HEK293T (cell line): ENCODE measurements at regions not wholly inside any gene's neighbourhood (a gene's known extent, or its start where the extent isn't known, plus 50 kb on each side); places are given as distances from the start of the nearest gene placed in this dataset.
A peak's percentile ranks its signal among the peaks of the same experiment; 100 is the strongest.

Experiments
- CTCF ChIA-PET: fragments of 350-600 bp; formaldehyde crosslinking; extraction: SDS; loops from one replicate; lab custom pipeline; 2021; ENCODE audit warnings: antibody characterized with exemption, inconsistent platforms; lab: Yijun Ruan, JAX
- POLR2A ChIA-PET: fragments of 350-600 bp; formaldehyde crosslinking; extraction: SDS; loops from one replicate; lab custom pipeline; 2020; ENCODE audit warnings: antibody characterized with exemption, inconsistent platforms; lab: Yijun Ruan, JAX
- DNase-seq: peaks from one replicate; pipeline ENCODE4 v3.0.0; 2012; ENCODE audit warnings: mixed read lengths; ENCODE audit errors: extremely low spot score
- ARNT ChIP-seq: fragments of 450-650 bp; IDR thresholded peaks from 2 replicates; pipeline ENCODE4 v1.6.1; 2017; ENCODE audit warnings: mild to moderate bottlenecking
- BHLHE40 ChIP-seq: fragments of 450-650 bp; IDR thresholded peaks from 2 replicates; pipeline ENCODE4 v1.6.1; 2016; ENCODE audit warnings: mild to moderate bottlenecking, moderate library complexity, borderline replicate concordance
- CTBP1 ChIP-seq: fragments of 450-650 bp; IDR thresholded peaks from 2 replicates; pipeline ENCODE4 v1.6.1; 2016; ENCODE audit warnings: borderline replicate concordance
- ELF4 ChIP-seq: fragments of 450-650 bp; IDR thresholded peaks from 2 replicates; pipeline ENCODE4 v1.6.1; 2017; ENCODE audit warnings: antibody characterized with exemption
- FOXA1 ChIP-seq: fragments of 450-650 bp; IDR thresholded peaks from 2 replicates; pipeline ENCODE4 v1.6.1; 2016; ENCODE audit warnings: mild to moderate bottlenecking
- FOXK2 ChIP-seq: fragments of 450-650 bp; IDR thresholded peaks from 2 replicates; pipeline ENCODE4 v1.6.1; 2016; ENCODE audit warnings: mild to moderate bottlenecking
- FOXM1 ChIP-seq: fragments of 450-650 bp; IDR thresholded peaks from 2 replicates; pipeline ENCODE4 v1.6.1; 2017; ENCODE audit warnings: mild to moderate bottlenecking, borderline replicate concordance
- HDGF ChIP-seq: fragments of 450-650 bp; IDR thresholded peaks from 2 replicates; pipeline ENCODE4 v1.6.1; 2017; ENCODE audit warnings: antibody characterized with exemption, borderline replicate concordance
- L3MBTL2 ChIP-seq: fragments of 450-650 bp; conservative IDR thresholded peaks from 2 replicates; pipeline ENCODE4 v1.6.1; 2016; ENCODE audit warnings: mild to moderate bottlenecking
- LEF1 ChIP-seq: fragments of 450-650 bp; IDR thresholded peaks from 2 replicates; pipeline ENCODE4 v1.6.1; 2017; ENCODE audit warnings: mild to moderate bottlenecking, borderline replicate concordance
- NFRKB ChIP-seq: fragments of 450-650 bp; IDR thresholded peaks from 2 replicates; pipeline ENCODE4 v1.6.1; 2016; ENCODE audit warnings: mild to moderate bottlenecking, moderate library complexity
- SP1 ChIP-seq: fragments of 450-650 bp; IDR thresholded peaks from 2 replicates; pipeline ENCODE4 v1.6.1; 2017
- SUZ12 ChIP-seq: fragments of 450-650 bp; IDR thresholded peaks from 2 replicates; pipeline ENCODE4 v1.6.1; 2016; ENCODE audit warnings: mild to moderate bottlenecking
- TARDBP ChIP-seq: fragments of 450-650 bp; IDR thresholded peaks from 2 replicates; pipeline ENCODE4 v1.6.1; 2016
- ZNF384 ChIP-seq: fragments of 450-650 bp; IDR thresholded peaks from 2 replicates; pipeline ENCODE4 v1.6.1; 2016
- TF ChIP-seq, protein P1 (sequence below): fragments of 450-650 bp; IDR thresholded peaks from 2 replicates; pipeline ENCODE4 v1.6.1; 2016

DNA sequence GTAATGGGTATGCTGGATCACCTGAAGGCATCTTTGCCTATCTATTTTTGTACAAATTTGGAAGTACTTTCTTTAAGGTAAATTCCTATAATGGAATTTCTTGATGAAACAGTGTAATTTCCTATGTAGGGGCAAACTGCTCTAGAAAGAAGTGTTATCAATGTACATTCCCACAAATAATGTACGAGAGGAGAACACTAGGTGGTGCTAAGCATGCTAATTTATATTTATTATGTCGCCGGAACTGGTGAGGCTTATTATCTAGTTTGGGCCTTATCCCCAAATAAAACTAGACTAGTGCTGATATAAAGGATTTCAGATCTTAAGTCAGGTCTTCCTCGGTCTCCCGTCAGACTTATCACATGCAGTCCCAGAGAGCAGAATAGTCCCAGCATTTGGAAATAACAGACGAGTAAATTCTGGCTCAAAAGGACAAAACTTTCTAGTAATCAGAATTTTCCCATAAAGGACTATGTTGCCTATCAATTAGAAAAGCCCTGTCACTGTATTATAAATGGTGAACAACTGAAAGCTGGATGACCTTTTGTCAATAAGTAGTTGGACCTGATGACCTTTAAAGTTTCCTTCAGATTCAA, 86.9 kb upstream of the RBBP8 start:
- peak; percentile 45 for DNase-seq
- ChIA-PET POLR2A (interaction anchor here (0.6 kb wide), 1 partner anchor 53 kb away, joined by 3 read pairs; no protein-coding TSS in a partner anchor), CTCF (interaction anchor here (1.0 to 1.4 kb wide), 2 partner anchors 32 to 38 kb away, joined by 3 read pairs; no protein-coding TSS in a partner anchor)
- TF ChIP-seq LEF1 (no peak), CTBP1 (no peak), BHLHE40 (no peak), HDGF (no peak), ELF4 (no peak), NFRKB (no peak), SUZ12 (no peak), FOXK2 (no peak)

- no peak for DNase-seq
- ChIA-PET POLR2A (interaction anchor here (1.6 kb wide), 1 partner anchor 87 kb away, joined by 8 read pairs; the partner anchor contains the start of gene RBBP8), CTCF (interaction anchor here (1.0 to 1.4 kb wide), 2 partner anchors 33 to 38 kb away, joined by 3 read pairs; no protein-coding TSS in a partner anchor)
- no peak for TF ChIP-seq CTBP1
- TF ChIP-seq LEF1: no peak
- no peak for TF ChIP-seq SP1
- no peak for TF ChIP-seq NFRKB
- no peak for TF ChIP-seq ARNT
- no peak for TF ChIP-seq FOXA1
- TF ChIP-seq L3MBTL2: no peak
- TF ChIP-seq, protein P1, sequence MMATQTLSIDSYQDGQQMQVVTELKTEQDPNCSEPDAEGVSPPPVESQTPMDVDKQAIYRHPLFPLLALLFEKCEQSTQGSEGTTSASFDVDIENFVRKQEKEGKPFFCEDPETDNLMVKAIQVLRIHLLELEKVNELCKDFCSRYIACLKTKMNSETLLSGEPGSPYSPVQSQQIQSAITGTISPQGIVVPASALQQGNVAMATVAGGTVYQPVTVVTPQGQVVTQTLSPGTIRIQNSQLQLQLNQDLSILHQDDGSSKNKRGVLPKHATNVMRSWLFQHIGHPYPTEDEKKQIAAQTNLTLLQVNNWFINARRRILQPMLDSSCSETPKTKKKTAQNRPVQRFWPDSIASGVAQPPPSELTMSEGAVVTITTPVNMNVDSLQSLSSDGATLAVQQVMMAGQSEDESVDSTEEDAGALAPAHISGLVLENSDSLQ: no peak
- no peak for TF ChIP-seq ELF4
Observed at GRCh38 chr18:22846697-22847096, 86.4 kb upstream of the RBBP8 start.

GRCh38 chr18:22847392-22847791, 85.7 kb upstream of the RBBP8 start:
- ChIA-PET CTCF (no interaction called here), POLR2A (interaction anchor here (1.6 kb wide), 1 partner anchor 86 kb away, joined by 8 read pairs; the partner anchor contains the start of gene RBBP8)
- TF ChIP-seq FOXK2: no peak
- no peak for TF ChIP-seq ZNF384
- TF ChIP-seq FOXM1: no peak
- TF ChIP-seq SP1: no peak
- no peak for TF ChIP-seq ELF4
- no peak for DNase-seq

DNA sequence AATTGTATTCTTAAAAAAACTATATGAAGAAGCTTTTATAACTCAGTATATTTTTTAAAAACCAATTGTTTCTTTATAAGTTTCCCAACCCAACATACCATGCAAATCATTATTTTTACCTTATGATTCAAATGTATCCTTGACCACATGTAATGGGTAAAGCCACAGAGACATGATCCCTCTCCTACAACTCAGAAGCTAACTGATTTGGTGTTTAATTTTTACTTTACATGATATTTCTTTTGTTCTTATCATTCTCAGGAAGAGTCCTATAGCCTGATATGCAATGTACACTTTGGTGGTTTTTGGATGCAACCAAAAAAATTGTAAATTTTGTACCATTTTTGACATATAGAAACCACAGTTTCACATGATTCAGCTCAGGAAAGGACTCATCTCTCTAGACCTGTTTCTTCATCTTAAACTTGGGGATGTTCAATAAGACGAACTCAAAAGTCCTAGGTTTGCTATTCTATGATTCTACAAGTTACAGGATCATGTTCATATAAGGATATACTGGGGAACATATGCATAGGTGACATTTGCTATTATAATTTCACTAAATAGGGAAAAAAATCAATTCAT, 85.2 kb upstream of the RBBP8 start:
- CTCF ChIA-PET: no interaction called here

GRCh38 chr18:22848615-22849014, 84.5 kb upstream of the RBBP8 start:
- POLR2A ChIA-PET: no interaction called here
- CTCF ChIA-PET: no interaction called here

More for the DNA sequence above, 85.2 kb upstream of the RBBP8 start:
- DNase-seq: no peak
- POLR2A ChIA-PET: interaction anchor here (1.6 kb wide), 1 partner anchor 85 kb away, joined by 8 read pairs; the partner anchor contains the start of gene RBBP8
- TF ChIP-seq TARDBP: no peak
- no peak for TF ChIP-seq BHLHE40
- no peak for TF ChIP-seq NFRKB
- TF ChIP-seq ELF4: no peak
- TF ChIP-seq SP1: no peak
- no peak for TF ChIP-seq HDGF
- TF ChIP-seq LEF1: no peak

GRCh38 chr18:22856870-22857269, 76.3 kb upstream of the RBBP8 start:
- CTCF ChIA-PET: no interaction called here
- no peak for DNase-seq
- TF ChIP-seq ZNF384 (no peak), ELF4 (no peak), HDGF (no peak), BHLHE40 (no peak), LEF1 (no peak), FOXM1 (no peak), SUZ12 (no peak), ARNT (no peak), FOXK2 (no peak), NFRKB (no peak), SP1 (no peak), TARDBP (no peak), L3MBTL2 (no peak), FOXA1 (no peak), CTBP1 (no peak)
- TF ChIP-seq, protein P1: no peak
- POLR2A ChIA-PET: no interaction called here

More at GRCh38 chr18:22848615-22849014, 84.5 kb upstream of the RBBP8 start:
- TF ChIP-seq LEF1: no peak
- no peak for DNase-seq

GRCh38 chr18:22858121-22858520, 75.0 kb upstream of the RBBP8 start:
- ChIA-PET CTCF (no interaction called here), POLR2A (no interaction called here)
- TF ChIP-seq L3MBTL2 (no peak), FOXK2 (no peak), FOXA1 (no peak), ELF4 (no peak), LEF1 (no peak), ARNT (no peak), ZNF384 (no peak), CTBP1 (no peak), BHLHE40 (no peak), FOXM1 (no peak), TARDBP (no peak), SUZ12 (no peak), NFRKB (no peak), SP1 (no peak)
- TF ChIP-seq, protein P1: no peak
- DNase-seq: no peak
